K562 (cell line): ENCODE measurements at regions not wholly inside any gene's neighbourhood (a gene's known extent, or its start where the extent isn't known, plus 50 kb on each side); places are given as distances from the start of the nearest gene placed in this dataset.

ENCODE experiments used
- ATAC-seq: fragments of 200-7000 bp; cut with Tn5 transposase; 3 replicates; pipeline ENCODE4 v1.9.1; 2020; ENCODE audit warnings: moderate library complexity
- BruUV-seq: library from RNA; stranded (reverse); fragments of 400-500 nt; replicated peaks from 2 replicates; lab custom pipeline; 2021; lab: Mats Ljungman, UMichigan
- CTCF ChIA-PET: fragments of 300-600 bp; formaldehyde crosslinking; extraction: SDS; loops from one replicate; lab custom pipeline; 2021; ENCODE audit warnings: low intra/inter-chr PET ratio; lab: Yijun Ruan, JAX
- POLR2A ChIA-PET: fragments of 300-600, 350-650 bp; sonication (Branson Sonifier 250); formaldehyde crosslinking; extraction: SDS; loops from one replicate; lab custom pipeline; 2021; ENCODE audit warnings: antibody characterized with exemption, inconsistent platforms; lab: Yijun Ruan, JAX
- DNase-seq, 4 experiments: peaks; one replicate each; pipeline versions ENCODE4 v3.0.0 to v3.0.0-alpha.2; 2011 to 2018; ENCODE audit warnings: low spot score in 3 of 4, mixed read lengths in 3 of 4; ENCODE audit errors: extremely low read depth in 1 of 4
- FAIRE-seq: peaks from 2 replicates; lab custom pipeline; 2011; peaks lifted over from hg19 to GRCh38; lab: Jason Lieb, UNC
- H2AFZ ChIP-seq: 2 replicates; pipeline ENCODE4 v1.6.0; 2011; ENCODE audit warnings: low read depth, low read length, control low read depth, inconsistent platforms
- H3K27ac ChIP-seq: fragments of 200-600 bp; 3 replicates; pipeline ENCODE4 v1.8.0; 2011; ENCODE audit warnings: low read depth, mild to moderate bottlenecking, control low read depth, inconsistent platforms, low read length, moderate library complexity, mixed read lengths; ENCODE audit errors: extremely low read depth
- H3K27me3 ChIP-seq, 2 experiments: fragments of 300-600 bp in 1 of 2; 2 replicates in 1 of 2; 3 replicates in 1 of 2; pipeline versions ENCODE4 v1.6.0 to v1.8.0; 2011; ENCODE audit warnings: inconsistent platforms in 2 of 2, low read length in 2 of 2, mild to moderate bottlenecking in 1 of 2, mixed read lengths in 1 of 2, moderate library complexity in 1 of 2; ENCODE audit not compliant: control insufficient read depth in 2 of 2, insufficient read depth in 2 of 2
- H3K36me3 ChIP-seq: fragments of 300-600 bp; 3 replicates; pipeline ENCODE4 v1.8.0; 2011; ENCODE audit warnings: mild to moderate bottlenecking, low read length, inconsistent platforms; ENCODE audit not compliant: control insufficient read depth, insufficient read depth
- H3K4me1 ChIP-seq, 2 experiments: fragments of 200-600 bp in 1 of 2; replicated peaks in 1 of 2; 2 replicates in 1 of 2; 3 replicates in 1 of 2; pipeline versions ENCODE4 v1.5.1 to v1.8.0; 2011; ENCODE audit warnings: inconsistent platforms in 2 of 2, low read length in 2 of 2, mild to moderate bottlenecking in 1 of 2, mixed read lengths in 1 of 2, moderate library complexity in 1 of 2; ENCODE audit not compliant: control insufficient read depth in 2 of 2, insufficient read depth in 2 of 2
- H3K4me2 ChIP-seq: 2 replicates; pipeline ENCODE4 v1.6.1; 2011; ENCODE audit warnings: low read length, control low read depth, inconsistent platforms, mixed read lengths; ENCODE audit not compliant: insufficient read depth
- H3K4me3 ChIP-seq: fragments of 200-600 bp; sonication (generic), shearing (Covaris generic); 2 replicates; pipeline ENCODE4 v1.5.1; 2016; ENCODE audit warnings: control low read depth, inconsistent platforms
- H3K79me2 ChIP-seq: fragments of 200-600 bp; 3 replicates; pipeline ENCODE4 v1.8.0; 2011; ENCODE audit warnings: low read length, inconsistent platforms; ENCODE audit not compliant: control insufficient read depth, insufficient read depth
- H3K9ac ChIP-seq, 2 experiments: 2 replicates each; pipeline versions ENCODE4 v1.6.0 to v1.6.1; 2011; ENCODE audit warnings: low read depth in 2 of 2, low read length in 2 of 2, control low read depth in 1 of 2, inconsistent platforms in 1 of 2, mild to moderate bottlenecking in 1 of 2, mixed read lengths in 1 of 2; ENCODE audit not compliant: insufficient read depth in 1 of 2
- H3K9me1 ChIP-seq: one replicate; pipeline ENCODE4 v1.6.0; 2011; ENCODE audit warnings: inconsistent platforms, mild to moderate bottlenecking, low read length, moderate library complexity; ENCODE audit not compliant: control insufficient read depth, insufficient read depth
- H3K9me3 ChIP-seq: replicated peaks from 2 replicates; pipeline ENCODE4 v1.5.1; 2011; ENCODE audit warnings: low read depth, low read length, inconsistent platforms; ENCODE audit not compliant: control insufficient read depth, insufficient read depth
- H4K20me1 ChIP-seq: replicated peaks from 2 replicates; pipeline ENCODE4 v1.6.1; 2011; ENCODE audit warnings: low read length, inconsistent platforms, mixed read lengths; ENCODE audit not compliant: control insufficient read depth, insufficient read depth
- HDAC2 ChIP-seq: fragments of 450-650 bp; IDR thresholded peaks from 2 replicates; pipeline ENCODE4 v1.6.1; 2016; ENCODE audit warnings: mild to moderate bottlenecking
- HLTF ChIP-seq: fragments of 450-650 bp; IDR thresholded peaks from 2 replicates; pipeline ENCODE4 v1.6.1; 2016
- HNRNPK ChIP-seq: fragments of 200-400 bp; formaldehyde crosslinking; IDR thresholded peaks from one replicate; pipeline ENCODE4 v1.6.1; 2018; ENCODE audit warnings: mild to moderate bottlenecking, low read depth, low read length; ENCODE audit not compliant: poor library complexity, severe bottlenecking
- LARP7 ChIP-seq: fragments of 450-650 bp; IDR thresholded peaks from 2 replicates; pipeline ENCODE4 v1.6.1; 2016
- MEF2D ChIP-seq: conservative IDR thresholded peaks from 2 replicates; pipeline ENCODE4 v1.6.1; 2016; ENCODE audit warnings: low read depth, missing genetic modification characterization, missing compliant biosample characterization
- NFIX ChIP-seq: fragments of 250-450 bp; sonication (Bioruptor Pico); IDR thresholded peaks from 2 replicates; pipeline ENCODE4 v1.4.0; 2020; ENCODE audit warnings: low read depth, mild to moderate bottlenecking, moderate library complexity
- RFX5 ChIP-seq: IDR thresholded peaks from 2 replicates; pipeline ENCODE4 v1.6.1; 2011; ENCODE audit warnings: low read depth, mild to moderate bottlenecking, improper control_type of control experiment, low read length
- SMARCA4 ChIP-seq: fragments of 450-650 bp; IDR thresholded peaks from 2 replicates; pipeline ENCODE4 v1.6.1; 2016
- SOX6 ChIP-seq: fragments of 450-650 bp; IDR thresholded peaks from 2 replicates; pipeline ENCODE4 v1.6.1; 2014; ENCODE audit warnings: mild to moderate bottlenecking
- SREBF1 ChIP-seq: fragments of 150-350 bp; IDR thresholded peaks from 2 replicates; pipeline ENCODE4 v1.6.1; 2014; ENCODE audit warnings: antibody characterized with exemption, low read depth, low read length, borderline replicate concordance
- WHSC1 ChIP-seq: IDR thresholded peaks from one replicate; pipeline ENCODE4 v1.6.1; 2012; ENCODE audit warnings: low read length, control low read depth, inconsistent platforms
- ZKSCAN8 ChIP-seq: fragments of 200-800 bp; sonication (Bioruptor generic); IDR thresholded peaks from 2 replicates; pipeline ENCODE4 v1.6.1; 2016; ENCODE audit warnings: missing genetic modification characterization, missing compliant biosample characterization
- ZNF354B ChIP-seq: fragments of 250-450 bp; sonication (Bioruptor Pico); IDR thresholded peaks from 2 replicates; pipeline ENCODE4 v1.4.0; 2020
- WGBS: fragments of 100-300 bp; shearing (Covaris generic); methylation state at CpG from one replicate; pipeline ENCODE4 v1.1.6; 2016; ENCODE audit warnings: low coverage, mixed read lengths; ENCODE audit not compliant: insufficient coverage; ENCODE audit errors: missing lambda C conversion rate; 5-methylcytosine and 5-hydroxymethylcytosine counted together
- in situ Hi-C: fragments of 300-500 bp; cut with MboI; formaldehyde crosslinking; loops from 4 replicates; pipeline ENCODE4 v1.15.0; 2018; ENCODE audit warnings: inconsistent platforms, mixed read lengths
- intact Hi-C: fragments of 100-400 bp; cut with micrococcal nuclease; formaldehyde crosslinking; loops from 2 replicates; pipeline ENCODE4 v1.14.2; 2022
- TF ChIP-seq, protein P1 (sequence below), 2 experiments: fragments of 450-650 bp; conservative IDR thresholded peaks; 2 replicates each; pipeline ENCODE4 v1.6.1; 2017; ENCODE audit warnings: mild to moderate bottlenecking in 2 of 2, moderate library complexity in 2 of 2
- TF ChIP-seq, protein P2 (sequence below): fragments of 250-450 bp; sonication (Bioruptor Pico); IDR thresholded peaks from 2 replicates; pipeline ENCODE4 v1.4.0; 2020
- TF ChIP-seq, protein P3 (sequence below), 3 experiments: fragments of 200-800 bp in 1 of 3; sonication (Bioruptor generic) in 1 of 3; sonication (generic) in 1 of 3; formaldehyde crosslinking in 1 of 3; IDR thresholded peaks; 2 replicates each; pipeline versions ENCODE4 v1.6.1 to v1.8.0; 2016 to 2022; ENCODE audit warnings: mild to moderate bottlenecking in 2 of 3, missing compliant biosample characterization in 2 of 3, missing genetic modification characterization in 2 of 3, missing genetic modification reagents in 1 of 3
- TF ChIP-seq, protein P4 (sequence below): sonication (generic); formaldehyde crosslinking; IDR thresholded peaks from 2 replicates; pipeline ENCODE4 v1.8.0; 2022; ENCODE audit warnings: mild to moderate bottlenecking, missing genetic modification reagents

DNA sequence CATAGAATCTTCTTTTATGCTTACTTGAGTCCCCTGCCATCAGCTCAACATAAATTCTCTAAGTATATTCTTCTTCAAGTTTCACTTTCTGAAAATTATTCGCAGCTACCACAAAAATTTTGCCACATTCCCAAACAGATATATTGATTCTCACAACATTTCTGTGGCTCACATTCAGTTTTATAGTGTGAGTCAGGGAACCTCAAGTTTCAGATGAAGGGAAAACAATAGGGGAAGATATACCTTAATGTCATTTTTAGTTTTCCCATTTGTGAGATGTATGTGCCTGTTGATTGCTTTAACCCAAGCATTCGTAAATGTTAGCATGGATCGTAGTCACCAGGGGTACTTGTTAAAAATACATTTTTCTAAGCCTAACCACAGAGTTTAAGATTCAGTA, 465.8 kb downstream of the CCER1 start:
- CTCF ChIA-PET = no interaction called here
- TF ChIP-seq, protein P1, sequence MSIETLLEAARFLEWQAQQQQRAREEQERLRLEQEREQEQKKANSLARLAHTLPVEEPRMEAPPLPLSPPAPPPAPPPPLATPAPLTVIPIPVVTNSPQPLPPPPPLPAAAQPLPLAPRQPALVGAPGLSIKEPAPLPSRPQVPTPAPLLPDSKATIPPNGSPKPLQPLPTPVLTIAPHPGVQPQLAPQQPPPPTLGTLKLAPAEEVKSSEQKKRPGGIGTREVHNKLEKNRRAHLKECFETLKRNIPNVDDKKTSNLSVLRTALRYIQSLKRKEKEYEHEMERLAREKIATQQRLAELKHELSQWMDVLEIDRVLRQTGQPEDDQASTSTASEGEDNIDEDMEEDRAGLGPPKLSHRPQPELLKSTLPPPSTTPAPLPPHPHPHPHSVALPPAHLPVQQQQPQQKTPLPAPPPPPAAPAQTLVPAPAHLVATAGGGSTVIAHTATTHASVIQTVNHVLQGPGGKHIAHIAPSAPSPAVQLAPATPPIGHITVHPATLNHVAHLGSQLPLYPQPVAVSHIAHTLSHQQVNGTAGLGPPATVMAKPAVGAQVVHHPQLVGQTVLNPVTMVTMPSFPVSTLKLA (conservative IDR thresholded peaks at IDR 0.05) = no peak
- TF ChIP-seq, protein P2, sequence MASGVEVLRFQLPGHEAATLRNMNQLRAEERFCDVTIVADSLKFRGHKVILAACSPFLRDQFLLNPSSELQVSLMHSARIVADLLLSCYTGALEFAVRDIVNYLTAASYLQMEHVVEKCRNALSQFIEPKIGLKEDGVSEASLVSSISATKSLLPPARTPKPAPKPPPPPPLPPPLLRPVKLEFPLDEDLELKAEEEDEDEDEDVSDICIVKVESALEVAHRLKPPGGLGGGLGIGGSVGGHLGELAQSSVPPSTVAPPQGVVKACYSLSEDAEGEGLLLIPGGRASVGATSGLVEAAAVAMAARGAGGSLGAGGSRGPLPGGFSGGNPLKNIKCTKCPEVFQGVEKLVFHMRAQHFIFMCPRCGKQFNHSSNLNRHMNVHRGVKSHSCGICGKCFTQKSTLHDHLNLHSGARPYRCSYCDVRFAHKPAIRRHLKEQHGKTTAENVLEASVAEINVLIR (CRISPR knock-in tag) = no peak
- no peak for TF ChIP-seq RFX5
- TF ChIP-seq HLTF = no peak
- no peak for TF ChIP-seq HNRNPK
- TF ChIP-seq LARP7 = no peak
- TF ChIP-seq SMARCA4 = no peak
- TF ChIP-seq, protein P3, sequence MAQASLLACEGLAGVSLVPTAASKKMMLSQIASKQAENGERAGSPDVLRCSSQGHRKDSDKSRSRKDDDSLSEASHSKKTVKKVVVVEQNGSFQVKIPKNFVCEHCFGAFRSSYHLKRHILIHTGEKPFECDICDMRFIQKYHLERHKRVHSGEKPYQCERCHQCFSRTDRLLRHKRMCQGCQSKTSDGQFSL (CRISPR knock-in tag; IDR thresholded peaks at IDR 0.05) = no peak
- TF ChIP-seq, protein P3 (tag; IDR thresholded peaks at IDR 0.05) = no peak
- TF ChIP-seq, protein P4, sequence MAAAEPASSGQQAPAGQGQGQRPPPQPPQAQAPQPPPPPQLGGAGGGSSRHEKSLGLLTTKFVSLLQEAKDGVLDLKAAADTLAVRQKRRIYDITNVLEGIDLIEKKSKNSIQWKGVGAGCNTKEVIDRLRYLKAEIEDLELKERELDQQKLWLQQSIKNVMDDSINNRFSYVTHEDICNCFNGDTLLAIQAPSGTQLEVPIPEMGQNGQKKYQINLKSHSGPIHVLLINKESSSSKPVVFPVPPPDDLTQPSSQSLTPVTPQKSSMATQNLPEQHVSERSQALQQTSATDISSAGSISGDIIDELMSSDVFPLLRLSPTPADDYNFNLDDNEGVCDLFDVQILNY = no peak
- TF ChIP-seq SREBF1 = no peak
- TF ChIP-seq NFIX = no peak
- no peak for TF ChIP-seq HDAC2
- no peak for TF ChIP-seq MEF2D
- TF ChIP-seq SOX6 = no peak
- TF ChIP-seq ZNF354B (CRISPR knock-in tag) = no peak
- no peak for TF ChIP-seq ZKSCAN8
- no peak for TF ChIP-seq WHSC1

More for the DNA sequence above, 465.8 kb downstream of the CCER1 start:
- in situ Hi-C loops (no loop called here), intact Hi-C loops (no loop called here)
- Histone ChIP-seq H3K36me3 (no peaks in the 10 kb centered on the region), H3K27ac (no peak overlapping the region), H3K4me3 (no peak overlapping the region), H3K9me1 (no peaks in the 10 kb centered on the region), H2AFZ (no peak overlapping the region), H3K4me2 (no peak overlapping the region), H3K4me1 (no peaks in the 10 kb centered on the region), H3K27me3 (no peaks in the 10 kb centered on the region), H3K9me3 (no peaks in the 10 kb centered on the region), H3K79me2 (no peaks in the 10 kb centered on the region), H3K9ac (no peak overlapping the region), H4K20me1 (no peaks in the 10 kb centered on the region)
- POLR2A ChIA-PET = no interaction called here
- 0% methylated on average over 3 of the region's 3 CpGs for WGBS
- DNase-seq = no peak
- no peak for FAIRE-seq
- no TSS peak for BruUV-seq
- ATAC-seq = no peak
